Liver (tissue), 3 donors: ENCODE measurements at regions not wholly inside any gene's neighbourhood (a gene's known extent, or its start where the extent isn't known, plus 50 kb on each side); places are given as distances from the start of the nearest gene placed in this dataset.

ENCODE experiments used
- RAD21 ChIP-seq, 2 donors: IDR thresholded peaks; 2 replicates each; pipeline ENCODE4 v1.6.1; 2016; ENCODE audit warnings: antibody characterized with exemption in 2 of 2, mild to moderate bottlenecking in 2 of 2
- REST ChIP-seq: IDR thresholded peaks from 2 replicates; pipeline ENCODE4 v1.6.1; 2016; ENCODE audit warnings: antibody characterized with exemption, mild to moderate bottlenecking
- TAF1 ChIP-seq: conservative IDR thresholded peaks from 2 replicates; pipeline ENCODE4 v1.6.1; 2016; ENCODE audit warnings: antibody characterized with exemption, mild to moderate bottlenecking
- TF ChIP-seq, protein P1 (sequence below): fragments of 150-350 bp; IDR thresholded peaks from 2 replicates; pipeline ENCODE4 v1.5.1; 2017; ENCODE audit warnings: improper control_type of control experiment, low read depth, low read length; ENCODE audit not compliant: missing input control
- donor health status: healthy.
- donor health status: healthy.

- no peak for TF ChIP-seq TAF1
- TF ChIP-seq, protein P1, sequence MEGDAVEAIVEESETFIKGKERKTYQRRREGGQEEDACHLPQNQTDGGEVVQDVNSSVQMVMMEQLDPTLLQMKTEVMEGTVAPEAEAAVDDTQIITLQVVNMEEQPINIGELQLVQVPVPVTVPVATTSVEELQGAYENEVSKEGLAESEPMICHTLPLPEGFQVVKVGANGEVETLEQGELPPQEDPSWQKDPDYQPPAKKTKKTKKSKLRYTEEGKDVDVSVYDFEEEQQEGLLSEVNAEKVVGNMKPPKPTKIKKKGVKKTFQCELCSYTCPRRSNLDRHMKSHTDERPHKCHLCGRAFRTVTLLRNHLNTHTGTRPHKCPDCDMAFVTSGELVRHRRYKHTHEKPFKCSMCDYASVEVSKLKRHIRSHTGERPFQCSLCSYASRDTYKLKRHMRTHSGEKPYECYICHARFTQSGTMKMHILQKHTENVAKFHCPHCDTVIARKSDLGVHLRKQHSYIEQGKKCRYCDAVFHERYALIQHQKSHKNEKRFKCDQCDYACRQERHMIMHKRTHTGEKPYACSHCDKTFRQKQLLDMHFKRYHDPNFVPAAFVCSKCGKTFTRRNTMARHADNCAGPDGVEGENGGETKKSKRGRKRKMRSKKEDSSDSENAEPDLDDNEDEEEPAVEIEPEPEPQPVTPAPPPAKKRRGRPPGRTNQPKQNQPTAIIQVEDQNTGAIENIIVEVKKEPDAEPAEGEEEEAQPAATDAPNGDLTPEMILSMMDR: no peak
- no peak for TF ChIP-seq REST
- TF ChIP-seq RAD21 (IDR thresholded peaks at IDR 0.05): no peak
Measured at GRCh38 chr9:82073551-82074543, 85.3 kb downstream of the SPATA31D1 start.
